Fibroblast of the aortic adventitia (primary cell): ENCODE measurements at regions not wholly inside any gene's neighbourhood (a gene's known extent, or its start where the extent isn't known, plus 50 kb on each side); places are given as distances from the start of the nearest gene placed in this dataset.

Experiments used
- DNase-seq: peaks from one replicate; pipeline ENCODE4 v3.0.0-alpha.2; 2010; ENCODE audit warnings: low read depth
- H3K4me3 ChIP-seq: 2 replicates; pipeline ENCODE4 v1.5.1; 2011; ENCODE audit warnings: low read depth, mild to moderate bottlenecking, control low read depth, low read length, moderate library complexity
- TF ChIP-seq, protein P1 (sequence below): IDR thresholded peaks from 2 replicates; pipeline ENCODE4 v1.5.1; 2011; ENCODE audit warnings: mild to moderate bottlenecking, low read length, control low read depth, inconsistent platforms; ENCODE audit not compliant: insufficient read depth

GRCh38 chr13:53474878-53475277 lies 446.3 kb downstream of the OLFM4 start:
- no peak overlapping the region for H3K4me3 ChIP-seq
- no peak for DNase-seq
- TF ChIP-seq, protein P1, sequence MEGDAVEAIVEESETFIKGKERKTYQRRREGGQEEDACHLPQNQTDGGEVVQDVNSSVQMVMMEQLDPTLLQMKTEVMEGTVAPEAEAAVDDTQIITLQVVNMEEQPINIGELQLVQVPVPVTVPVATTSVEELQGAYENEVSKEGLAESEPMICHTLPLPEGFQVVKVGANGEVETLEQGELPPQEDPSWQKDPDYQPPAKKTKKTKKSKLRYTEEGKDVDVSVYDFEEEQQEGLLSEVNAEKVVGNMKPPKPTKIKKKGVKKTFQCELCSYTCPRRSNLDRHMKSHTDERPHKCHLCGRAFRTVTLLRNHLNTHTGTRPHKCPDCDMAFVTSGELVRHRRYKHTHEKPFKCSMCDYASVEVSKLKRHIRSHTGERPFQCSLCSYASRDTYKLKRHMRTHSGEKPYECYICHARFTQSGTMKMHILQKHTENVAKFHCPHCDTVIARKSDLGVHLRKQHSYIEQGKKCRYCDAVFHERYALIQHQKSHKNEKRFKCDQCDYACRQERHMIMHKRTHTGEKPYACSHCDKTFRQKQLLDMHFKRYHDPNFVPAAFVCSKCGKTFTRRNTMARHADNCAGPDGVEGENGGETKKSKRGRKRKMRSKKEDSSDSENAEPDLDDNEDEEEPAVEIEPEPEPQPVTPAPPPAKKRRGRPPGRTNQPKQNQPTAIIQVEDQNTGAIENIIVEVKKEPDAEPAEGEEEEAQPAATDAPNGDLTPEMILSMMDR: no peak

DNA sequence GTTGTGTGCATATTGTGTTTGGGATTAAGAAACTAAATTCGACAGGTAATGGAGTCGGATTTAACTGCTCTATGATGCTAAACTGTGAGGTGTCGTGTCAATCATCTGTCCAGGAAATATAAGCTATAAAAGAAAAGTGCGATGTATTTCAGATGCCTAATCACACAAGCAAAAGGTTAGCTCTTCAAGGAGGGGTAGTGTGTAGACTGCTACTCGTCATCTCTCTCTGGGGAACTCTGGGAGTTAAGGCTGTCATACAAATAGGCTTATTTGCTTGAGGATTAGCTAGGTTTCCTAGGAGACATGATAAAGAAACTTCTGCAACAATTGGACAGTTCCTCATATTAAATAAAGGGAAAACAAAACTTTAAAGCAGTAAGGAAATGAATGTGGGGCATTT lies 462.1 kb downstream of the OLFM4 start:
- TF ChIP-seq, protein P1: no peak
- DNase-seq: no peak

DNA sequence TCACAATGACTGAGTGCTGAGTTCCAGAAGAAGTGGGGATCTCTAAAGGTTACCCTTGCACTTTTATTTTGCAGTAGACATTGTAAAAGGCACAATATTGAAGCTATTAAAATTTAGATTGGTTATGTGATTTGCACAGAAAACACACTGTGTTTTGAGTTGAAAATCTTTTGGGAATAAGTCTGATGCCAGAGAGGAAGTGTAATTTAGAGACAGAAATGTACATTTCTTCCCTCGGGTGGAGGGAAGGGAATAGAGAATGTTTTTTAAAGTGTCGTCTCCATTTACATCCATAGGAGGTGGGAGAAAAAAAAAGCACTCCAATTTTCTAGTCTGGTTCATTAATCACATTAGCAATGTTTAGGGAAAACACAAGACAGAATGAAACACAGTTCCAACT lies 465.8 kb downstream of the OLFM4 start:
- H3K4me3 ChIP-seq: no peak overlapping the region
- no peak for DNase-seq
- TF ChIP-seq, protein P1: no peak

More for the DNA sequence above, 462.1 kb downstream of the OLFM4 start:
- H3K4me3 ChIP-seq: no peak overlapping the region

DNA sequence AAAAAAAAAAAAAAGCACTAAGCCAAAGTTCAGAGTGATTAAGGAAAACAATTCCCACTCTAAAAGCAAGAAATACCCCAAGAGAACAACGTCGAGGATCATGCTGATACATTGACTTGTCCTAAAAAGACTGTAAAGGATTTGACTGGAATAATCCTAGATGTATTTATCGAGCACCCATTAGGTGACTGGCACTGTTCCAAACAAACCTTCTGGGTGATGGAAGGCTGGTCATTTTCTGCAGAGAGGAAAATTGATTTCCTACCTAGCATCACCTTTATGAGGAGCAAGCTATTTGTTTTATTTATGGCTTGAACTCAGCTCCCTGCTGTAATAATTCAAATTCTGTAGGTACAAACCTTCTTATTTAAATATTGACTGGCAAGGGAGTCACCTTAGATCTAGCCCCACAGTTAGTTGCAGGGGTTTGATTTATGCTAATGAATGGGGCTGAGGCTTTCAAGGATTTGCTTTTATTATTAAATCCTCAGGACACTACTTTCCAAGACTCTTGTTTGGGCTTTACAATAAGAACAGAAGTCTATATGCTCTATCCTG lies 471.0 kb downstream of the OLFM4 start:
- no peak overlapping the region for H3K4me3 ChIP-seq
- no peak for DNase-seq
- TF ChIP-seq, protein P1: no peak

- DNase-seq: no peak
- TF ChIP-seq, protein P1: no peak
- H3K4me3 ChIP-seq: no peak overlapping the region
Observed at GRCh38 chr13:53501387-53501786, 472.8 kb downstream of the OLFM4 start.

DNA sequence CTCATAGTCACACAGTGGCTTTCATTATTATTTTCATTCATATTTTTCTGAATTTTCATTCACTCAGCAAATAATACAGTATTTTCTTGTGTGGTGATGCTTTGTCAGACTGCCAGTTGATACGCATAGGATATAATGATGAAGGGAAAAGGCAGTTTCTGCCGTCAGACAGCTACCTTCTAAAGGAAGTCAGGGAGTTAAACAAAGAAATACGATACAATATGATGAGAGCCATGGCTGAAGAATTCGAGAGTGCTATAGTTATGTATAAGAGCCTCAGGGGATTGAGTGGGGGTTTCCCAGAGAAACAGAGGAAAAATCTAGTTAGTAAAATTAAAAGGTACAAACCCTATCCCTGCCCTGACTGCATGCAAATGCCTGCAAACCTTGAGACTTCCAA lies 479.1 kb downstream of the OLFM4 start:
- TF ChIP-seq, protein P1: no peak
- DNase-seq: no peak
- H3K4me3 ChIP-seq: no peak overlapping the region

- TF ChIP-seq, protein P1: no peak
- H3K4me3 ChIP-seq: no peak overlapping the region
- DNase-seq: no peak
Observed at GRCh38 chr13:53512635-53513034, 484.0 kb downstream of the OLFM4 start.
